Gastrocnemius medialis (tissue), 4 donors: ENCODE measurements at regions not wholly inside any gene's neighbourhood (a gene's known extent, or its start where the extent isn't known, plus 50 kb on each side); places are given as distances from the start of the nearest gene placed in this dataset.

Experiments
- CTCF ChIP-seq, 5 experiments: fragments of 450-650 bp in 3 of 5; fragments of 200-600 bp in 2 of 5; sonication (generic) in 2 of 5; IDR thresholded peaks in 4 of 5; conservative IDR thresholded peaks in 1 of 5; 1 replicate in 4 of 5; 2 replicates in 1 of 5; pipeline ENCODE4 v1.5.1; 2016 to 2019; ENCODE audit warnings: antibody characterized with exemption in 5 of 5, mild to moderate bottlenecking in 3 of 5, moderate library complexity in 3 of 5
- POLR2A ChIP-seq, 2 donors: fragments of 450-650 bp; IDR thresholded peaks; one replicate each; pipeline ENCODE4 v1.6.1; 2017; ENCODE audit warnings: antibody characterized with exemption in 2 of 2, mild to moderate bottlenecking in 2 of 2, moderate library complexity in 2 of 2

GRCh38 chr5:68576805-68577204, 361.2 kb downstream of the PIK3R1 start:
- TF ChIP-seq CTCF (IDR thresholded peaks at IDR 0.05 in 4 of 5, conservative IDR thresholded peaks at IDR 0.05 in 1 of 5): no peak
- TF ChIP-seq POLR2A (IDR thresholded peaks at IDR 0.05): no peak
